ENCODE measurements at regions not wholly inside any gene's neighbourhood (a gene's known extent, or its start where the extent isn't known, plus 50 kb on each side); places are given as distances from the start of the nearest gene placed in this dataset.

DNA sequence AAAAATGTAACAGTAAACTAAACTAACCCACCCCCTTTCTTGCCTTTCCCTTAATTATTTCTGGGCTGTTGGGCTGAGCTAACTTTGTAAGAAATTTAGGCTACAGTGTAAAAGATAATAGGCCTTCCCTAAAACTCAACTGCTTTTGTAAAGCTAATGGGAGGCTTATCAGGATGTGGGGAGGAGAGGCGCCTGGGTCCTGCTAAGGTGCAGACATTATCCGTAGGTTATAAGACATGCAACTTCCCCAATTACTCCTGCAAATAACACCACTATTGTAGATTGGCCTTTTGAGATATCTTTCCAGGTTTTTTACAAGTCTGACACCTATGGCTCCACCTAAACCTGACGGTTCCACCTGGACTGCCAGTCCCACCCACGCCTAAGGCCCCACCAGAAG lies 88.3 kb downstream of the NPAP1 start:
- Histone ChIP-seq H3K9me3 (no peaks in the 10 kb centered on the region), H3K27ac (no peak overlapping the region), H3K4me1 (no peaks in the 10 kb centered on the region), H3K4me3 (no peak overlapping the region), H3K27me3 (no peaks in the 10 kb centered on the region), H3K36me3 (replicated peaks in 1 of 2; ENCODE audit: insufficient read depth in 1 of 2, low read depth in 2 of 2) (no peaks in the 10 kb centered on the region)
- intact Hi-C loops (cut with DNase I): no loop called here
- TF ChIP-seq, protein P1, sequence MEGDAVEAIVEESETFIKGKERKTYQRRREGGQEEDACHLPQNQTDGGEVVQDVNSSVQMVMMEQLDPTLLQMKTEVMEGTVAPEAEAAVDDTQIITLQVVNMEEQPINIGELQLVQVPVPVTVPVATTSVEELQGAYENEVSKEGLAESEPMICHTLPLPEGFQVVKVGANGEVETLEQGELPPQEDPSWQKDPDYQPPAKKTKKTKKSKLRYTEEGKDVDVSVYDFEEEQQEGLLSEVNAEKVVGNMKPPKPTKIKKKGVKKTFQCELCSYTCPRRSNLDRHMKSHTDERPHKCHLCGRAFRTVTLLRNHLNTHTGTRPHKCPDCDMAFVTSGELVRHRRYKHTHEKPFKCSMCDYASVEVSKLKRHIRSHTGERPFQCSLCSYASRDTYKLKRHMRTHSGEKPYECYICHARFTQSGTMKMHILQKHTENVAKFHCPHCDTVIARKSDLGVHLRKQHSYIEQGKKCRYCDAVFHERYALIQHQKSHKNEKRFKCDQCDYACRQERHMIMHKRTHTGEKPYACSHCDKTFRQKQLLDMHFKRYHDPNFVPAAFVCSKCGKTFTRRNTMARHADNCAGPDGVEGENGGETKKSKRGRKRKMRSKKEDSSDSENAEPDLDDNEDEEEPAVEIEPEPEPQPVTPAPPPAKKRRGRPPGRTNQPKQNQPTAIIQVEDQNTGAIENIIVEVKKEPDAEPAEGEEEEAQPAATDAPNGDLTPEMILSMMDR (IDR thresholded peaks at IDR 0.05): no peak
- no peak for TF ChIP-seq POLR2A (IDR thresholded peaks at IDR 0.05)
- WGBS, 2 donors: 50 to 59% methylated on average over 4 of the region's 4 CpGs
- ATAC-seq: no peak
- DNase-seq: no peak

DNA sequence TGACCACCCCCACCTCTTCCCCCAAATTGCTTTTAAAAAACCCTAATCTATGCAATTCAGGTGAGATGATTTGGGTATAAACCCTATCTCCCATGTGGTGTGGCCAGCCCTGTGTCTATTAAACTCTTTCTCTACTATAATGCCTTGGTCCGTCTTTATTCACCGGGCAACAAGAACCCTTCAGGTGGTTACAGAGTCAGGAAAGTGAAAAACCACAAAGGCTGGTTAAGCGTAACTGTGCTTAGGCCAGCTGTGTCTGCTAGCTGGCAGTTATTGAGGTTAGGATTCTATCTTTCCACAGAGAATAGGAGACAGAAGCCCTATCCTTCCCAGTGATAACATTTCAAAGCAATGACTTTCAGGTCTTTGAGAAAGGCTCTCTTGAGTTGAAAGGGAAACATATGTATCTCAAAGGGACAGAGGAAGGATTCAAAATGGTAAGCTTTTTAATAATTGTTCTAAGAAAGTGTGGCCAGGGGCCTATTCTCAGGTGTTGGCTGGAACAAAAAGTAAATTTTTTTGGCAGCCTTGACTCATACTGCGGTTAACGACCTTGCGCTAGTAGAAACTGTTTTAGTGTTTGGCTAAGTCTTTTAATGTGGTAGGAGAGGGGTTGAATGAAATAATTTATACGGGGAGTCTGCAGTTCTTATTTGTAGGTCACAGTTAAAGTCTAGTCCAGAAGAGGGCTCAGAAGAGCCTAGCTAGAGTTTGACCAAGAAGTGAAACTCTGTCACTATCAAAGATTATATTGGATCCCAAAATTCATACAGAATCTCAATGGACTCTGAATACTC lies 89.0 kb downstream of the NPAP1 start:
- no peaks in the 10 kb centered on the region for H3K9me3 ChIP-seq
- H3K4me3 ChIP-seq: no peak overlapping the region
- ATAC-seq: no peak
- H3K27ac ChIP-seq: no peak overlapping the region
- WGBS, 2 donors: 68 to 87% methylated on average over 7 of the region's 7 CpGs
- H3K4me1 ChIP-seq: no peaks in the 10 kb centered on the region
- H3K36me3 ChIP-seq (replicated peaks in 1 of 2; ENCODE audit: insufficient read depth in 1 of 2, low read depth in 2 of 2): no peaks in the 10 kb centered on the region
- no peaks in the 10 kb centered on the region for H3K27me3 ChIP-seq
- intact Hi-C loops (cut with DNase I): no loop called here
- TF ChIP-seq, protein P1 (IDR thresholded peaks at IDR 0.05): no peak
- TF ChIP-seq POLR2A (IDR thresholded peaks at IDR 0.05): no peak
- no peak for DNase-seq

DNA sequence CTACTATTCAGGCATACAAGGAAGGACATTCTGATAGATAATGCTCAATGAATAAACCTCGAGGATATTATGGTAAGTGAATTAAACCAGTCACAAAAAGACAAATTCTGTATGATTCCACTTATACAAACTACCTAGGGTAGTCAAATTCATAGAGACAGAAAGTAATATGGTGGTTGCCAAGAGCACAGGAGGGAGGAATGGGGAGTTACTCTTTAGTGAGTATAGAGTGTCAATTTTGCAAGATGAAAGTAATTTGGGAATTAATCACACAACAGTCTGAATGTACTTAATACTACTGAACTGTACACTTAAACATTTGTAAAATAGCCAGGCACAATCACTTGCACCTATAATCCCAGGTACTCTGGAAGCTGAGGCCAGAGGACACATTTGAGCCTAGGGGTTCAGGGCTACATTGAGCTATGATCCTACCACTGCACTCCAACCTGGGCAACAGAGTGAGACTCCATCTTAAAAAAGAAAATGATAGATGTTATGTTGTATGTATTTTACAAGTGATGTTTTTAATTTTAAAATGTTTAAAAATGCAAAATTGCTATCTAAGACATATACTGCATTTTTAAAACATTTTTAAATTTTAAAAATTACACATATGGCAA lies 91.0 kb downstream of the NPAP1 start:
- ATAC-seq (no peak), DNase-seq (no peak)
- intact Hi-C loops (cut with DNase I): no loop called here
- Histone ChIP-seq H3K36me3 (replicated peaks in 1 of 2; ENCODE audit: insufficient read depth in 1 of 2, low read depth in 2 of 2) (no peaks in the 10 kb centered on the region), H3K27me3 (no peaks in the 10 kb centered on the region), H3K4me3 (no peak overlapping the region), H3K27ac (no peak overlapping the region), H3K4me1 (no peaks in the 10 kb centered on the region), H3K9me3 (no peaks in the 10 kb centered on the region)
- TF ChIP-seq, protein P1 (IDR thresholded peaks at IDR 0.05): no peak
- TF ChIP-seq POLR2A (IDR thresholded peaks at IDR 0.05): no peak
- WGBS, 2 donors: 21 to 57% methylated on average over 1 of the region's 1 CpG

DNA sequence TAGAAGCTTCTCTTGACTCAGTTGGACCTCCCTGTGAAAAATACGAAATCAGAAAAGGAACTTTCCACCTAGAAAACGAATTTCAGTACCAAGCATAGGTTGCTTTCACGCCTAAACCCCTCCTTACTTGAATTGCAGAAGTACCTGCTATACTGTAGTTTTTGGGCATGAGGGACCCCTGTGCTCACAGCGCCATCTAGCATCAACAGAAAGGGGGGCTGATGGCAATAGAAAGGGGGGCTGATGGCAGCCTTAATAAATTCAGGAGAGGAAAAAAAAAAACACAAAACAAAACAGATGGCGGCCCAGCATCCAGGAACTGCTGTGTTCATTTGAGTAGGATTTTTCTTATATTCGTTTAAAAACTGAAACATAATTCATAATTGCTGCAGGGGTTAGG lies 96.7 kb downstream of the NPAP1 start:
- DNase-seq (no peak), ATAC-seq (no peak)
- 22% methylated on average over 6 of the region's 6 CpGs for WGBS, 2 donors
- no peaks in the 10 kb centered on the region for H3K27me3 ChIP-seq
- no peaks in the 10 kb centered on the region for H3K4me1 ChIP-seq
- H3K36me3 ChIP-seq (replicated peaks in 1 of 2; ENCODE audit: insufficient read depth in 1 of 2, low read depth in 2 of 2): no peaks in the 10 kb centered on the region
- intact Hi-C loops (cut with DNase I): no loop called here
- peaks cover 0 to 13% (median 0%) of the 10 kb centered on the region in 3 donors for H3K9me3 ChIP-seq
- H3K4me3 ChIP-seq: no peak overlapping the region
- no peak for TF ChIP-seq POLR2A (IDR thresholded peaks at IDR 0.05)
- TF ChIP-seq, protein P1 (IDR thresholded peaks at IDR 0.05): no peak
- H3K27ac ChIP-seq: no peak overlapping the region

All from body of pancreas (tissue), 4 donors.